GM18909 (cell line): ENCODE measurements at regions not wholly inside any gene's neighbourhood (a gene's known extent, or its start where the extent isn't known, plus 50 kb on each side); places are given as distances from the start of the nearest gene placed in this dataset.
"Not testable (repeated sequence)": the region's sequence is repeated elsewhere in the genome, so short reads cannot be mapped to it uniquely, and the experiment has no call there.

Experiments used
- ATAC-seq: cut with Tn5 transposase; IDR thresholded peaks from one replicate; pipeline ENCODE4 v1.9.1; 2021; ENCODE audit warnings: mild to moderate bottlenecking; ENCODE audit not compliant: unreplicated experiment, poor library complexity

DNA sequence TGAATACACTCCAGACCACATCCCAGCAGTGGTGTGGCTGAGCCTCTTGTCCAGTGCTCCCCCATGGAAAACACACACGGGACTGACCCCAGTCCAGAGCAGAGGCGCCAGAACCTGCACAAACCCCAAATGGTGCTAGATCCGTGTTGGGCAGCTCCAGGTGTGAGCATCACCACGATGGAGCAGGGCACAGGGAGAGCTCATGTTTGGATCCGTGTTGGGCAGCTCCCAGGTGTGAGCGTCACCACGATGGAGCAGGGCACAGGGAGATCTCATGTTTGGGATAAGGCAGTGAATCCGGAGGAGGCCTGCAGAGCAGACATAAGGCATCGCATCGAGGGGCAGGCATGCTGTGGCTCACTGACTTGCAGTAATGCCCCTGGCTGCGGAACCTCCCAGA is 460.0 kb upstream of the MYT1L start:
- no peak for ATAC-seq

DNA sequence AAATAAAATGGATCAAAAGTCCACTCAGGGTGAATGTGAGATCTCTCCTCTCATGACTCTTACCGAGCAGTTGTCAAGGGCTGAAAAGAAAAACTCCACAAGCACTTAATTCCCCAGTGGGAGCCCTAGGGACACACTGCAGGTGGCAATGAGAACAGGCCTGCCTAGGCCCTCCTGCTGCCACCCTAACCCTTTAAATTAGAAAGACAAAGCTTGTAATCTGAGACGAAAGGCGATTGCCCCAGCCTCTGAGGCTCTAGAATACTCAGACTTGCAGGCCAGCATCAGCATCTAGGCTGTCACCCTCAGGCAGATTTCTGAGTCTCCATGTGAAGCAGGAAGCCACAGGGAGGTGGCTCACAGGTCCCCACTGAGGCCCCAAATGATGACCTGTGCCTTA is 457.0 kb upstream of the MYT1L start:
- ATAC-seq, result no peak

DNA sequence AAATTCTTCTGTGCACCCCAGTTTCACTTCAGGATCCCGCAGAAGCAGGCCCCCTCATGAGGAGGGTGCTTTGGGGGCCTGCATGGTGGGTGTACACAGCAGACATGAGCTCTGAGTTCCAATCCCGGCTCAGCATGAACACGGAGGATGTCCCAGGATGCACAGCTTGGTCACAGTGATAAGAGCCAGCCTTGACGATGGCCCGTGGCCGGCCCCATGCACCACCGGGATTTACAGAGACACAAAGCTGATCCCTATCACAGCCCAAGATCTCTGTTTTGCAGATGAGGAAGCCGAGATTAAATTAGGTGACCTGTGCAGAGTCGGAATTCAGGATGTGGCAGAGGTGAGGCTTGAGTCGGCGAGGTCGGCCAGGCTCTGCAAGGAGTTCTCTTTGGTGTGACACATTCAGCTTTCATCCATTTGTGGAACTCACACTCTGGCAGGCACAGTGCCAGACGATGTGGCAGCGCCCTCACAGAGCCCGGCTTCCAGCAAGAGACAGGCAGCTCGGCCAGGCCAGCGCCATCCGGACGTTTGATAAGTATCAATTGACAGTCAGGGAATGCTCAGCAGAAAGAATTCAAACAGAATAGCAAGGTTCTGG is 456.3 kb upstream of the MYT1L start:
- ATAC-seq, result no peak

DNA sequence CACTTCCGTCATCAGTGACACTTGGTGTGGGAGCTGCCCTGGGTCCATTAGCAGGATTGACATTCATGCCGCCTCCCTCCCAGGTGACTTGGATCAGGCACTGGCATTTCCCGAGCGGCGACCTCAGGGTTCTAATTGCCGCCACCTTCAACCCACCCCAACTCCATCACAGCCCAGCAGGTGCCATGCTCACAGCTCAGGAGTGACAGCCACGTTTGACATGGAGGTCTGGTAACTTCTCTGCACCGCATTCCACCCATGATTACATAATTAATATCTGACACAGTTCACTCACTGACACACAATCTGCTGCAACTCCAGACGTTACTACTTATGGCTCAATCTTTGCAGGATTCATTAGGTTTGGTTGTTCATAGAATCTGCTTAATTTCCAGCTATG is 450.9 kb upstream of the MYT1L start:
- ATAC-seq, result no peak

DNA sequence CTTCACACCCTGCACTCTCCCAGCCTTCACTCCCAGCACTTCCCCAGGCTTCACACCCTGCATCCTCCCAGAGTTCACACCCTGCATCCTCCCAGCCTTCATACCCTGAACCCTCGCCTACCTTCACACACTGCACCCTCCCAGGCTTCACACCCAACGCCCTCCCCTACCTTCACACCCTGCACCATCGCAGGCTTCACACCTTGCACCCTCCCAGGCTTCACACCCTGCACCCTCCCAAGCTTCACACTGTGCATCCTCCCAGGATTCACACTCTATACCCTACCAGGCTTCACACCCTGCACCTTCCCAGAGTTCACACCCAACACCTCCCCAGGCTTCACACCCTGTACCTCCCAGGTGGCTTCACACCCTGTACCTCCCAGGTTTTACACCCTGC is 448.7 kb upstream of the MYT1L start:
- ATAC-seq, result no peak

DNA sequence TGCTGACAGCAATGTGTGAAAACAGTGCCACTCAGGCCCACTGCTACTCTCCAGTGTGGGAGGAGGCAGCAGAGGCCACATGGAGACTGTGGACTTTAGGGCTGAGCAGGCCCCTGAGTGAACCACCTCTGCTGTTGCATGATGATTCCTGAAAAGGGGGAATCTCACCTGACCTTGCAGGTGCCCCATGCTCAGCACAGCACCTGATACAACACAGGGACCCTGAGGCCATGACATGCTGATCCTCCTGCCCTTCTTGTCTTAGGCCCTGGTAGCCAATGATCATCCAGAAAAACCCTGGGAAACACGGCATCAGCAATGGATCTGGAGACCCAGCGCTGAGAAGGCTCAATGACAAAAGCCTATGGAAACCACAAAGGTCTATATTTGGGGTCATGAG is 446.8 kb upstream of the MYT1L start:
- ATAC-seq, result no peak

DNA sequence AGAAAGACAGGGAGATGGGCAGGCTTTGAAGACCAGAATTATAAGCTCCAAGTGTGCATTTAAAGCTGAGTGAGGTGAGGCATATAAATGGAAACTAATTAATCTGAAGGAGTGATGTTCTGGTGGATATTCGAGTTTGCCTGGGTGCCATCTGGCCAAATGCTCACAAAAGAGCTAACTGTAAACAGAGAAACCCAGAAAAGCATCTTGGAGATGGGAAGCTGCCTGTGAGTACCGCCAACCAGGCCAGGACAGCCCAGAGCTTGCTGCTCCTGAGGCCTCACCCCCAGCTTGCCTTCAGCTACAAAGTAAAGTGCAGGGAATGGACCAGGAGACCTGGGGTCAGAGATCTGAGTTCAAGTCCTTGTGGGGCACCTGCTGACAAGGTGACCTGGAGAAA is 446.1 kb upstream of the MYT1L start:
- no peak for ATAC-seq

DNA sequence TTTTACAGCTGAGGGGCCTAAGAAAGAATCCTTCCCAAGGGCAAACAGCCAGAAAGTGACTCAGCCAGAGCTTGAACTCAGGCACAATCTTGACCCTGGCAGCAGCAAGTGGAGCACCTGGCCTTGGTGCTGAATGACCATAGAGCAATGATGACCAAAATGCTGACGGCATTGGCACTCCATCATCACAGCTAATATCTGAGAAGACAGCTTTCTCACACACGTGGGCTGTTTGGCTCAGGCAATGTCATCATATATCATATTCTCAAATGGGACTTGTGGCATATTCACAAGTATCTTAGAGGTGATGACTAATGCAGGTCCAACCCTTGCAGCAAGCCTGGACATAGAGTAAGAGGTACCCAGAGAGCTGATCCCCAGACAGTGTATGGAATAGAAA is 443.9 kb upstream of the MYT1L start:
- ATAC-seq, result no peak

DNA sequence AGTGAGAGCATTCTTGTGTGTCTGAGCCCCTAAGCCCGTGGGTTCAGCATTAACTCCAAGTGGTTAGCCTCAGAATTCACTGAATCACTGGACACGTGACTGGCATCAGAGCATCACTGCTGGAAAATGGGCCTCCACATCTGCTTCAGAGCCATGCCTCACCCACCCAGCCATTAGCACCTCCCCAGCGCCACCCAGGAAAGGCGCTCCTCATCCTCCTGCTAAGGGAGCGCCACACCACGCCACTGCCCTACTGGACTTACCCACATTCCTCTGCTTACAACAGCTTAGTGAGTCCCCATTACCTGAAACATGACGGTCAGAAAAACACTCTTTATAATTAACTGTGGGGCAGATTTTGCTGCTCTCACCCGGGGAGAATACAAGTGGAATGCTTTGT is 442.6 kb upstream of the MYT1L start:
- ATAC-seq, result no peak

DNA sequence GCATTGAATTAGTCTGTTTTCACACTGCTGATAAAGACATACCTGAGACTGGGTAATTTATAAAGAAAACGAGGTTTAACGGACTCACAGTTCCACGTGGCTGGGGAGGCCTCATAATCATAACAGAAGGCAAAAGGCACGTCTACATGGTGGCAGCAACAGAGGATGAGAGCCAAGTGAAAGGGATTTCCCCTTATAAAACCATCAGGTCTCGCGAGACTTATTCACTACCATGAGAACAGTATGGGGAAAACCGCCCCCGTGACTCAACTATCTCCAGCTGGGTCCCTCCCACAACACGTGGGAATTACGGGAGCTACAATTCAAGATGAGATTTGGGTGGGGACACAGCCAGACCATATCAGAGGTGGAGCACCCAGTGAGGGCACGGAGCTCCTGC is 442.0 kb upstream of the MYT1L start:
- not testable (repeated sequence) for ATAC-seq

DNA sequence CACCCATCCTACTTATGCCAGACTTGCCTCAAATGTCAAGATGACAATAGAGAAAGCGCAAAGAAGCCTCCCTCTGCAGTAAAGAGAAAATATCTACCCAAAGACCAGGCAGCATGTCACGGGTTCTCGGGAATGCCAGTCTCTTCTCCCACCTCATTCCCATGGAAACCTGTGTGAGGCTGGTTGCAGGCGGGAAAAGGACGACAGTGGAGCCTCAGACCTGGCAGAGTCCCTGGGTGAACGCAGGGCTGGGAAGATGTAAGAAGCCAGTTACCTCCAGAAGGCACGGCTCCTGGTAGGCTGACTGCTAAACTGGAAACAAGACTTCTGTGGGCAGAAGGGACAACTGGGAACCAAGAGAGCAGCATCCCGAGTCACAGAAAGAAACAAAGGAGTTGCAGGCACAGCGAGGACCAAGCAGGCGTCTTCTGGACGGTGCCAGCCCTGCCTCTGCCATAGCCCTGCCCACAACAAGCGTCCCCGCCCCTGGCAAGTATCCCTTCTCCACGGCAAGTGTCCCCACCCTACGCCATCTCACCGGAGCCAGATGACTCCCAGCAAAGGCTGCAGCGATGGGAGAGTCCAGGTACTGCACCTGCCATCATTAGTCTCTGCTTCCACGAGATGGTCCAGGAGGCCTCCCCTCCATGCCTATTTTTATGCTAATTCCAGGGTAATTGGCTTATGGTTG is 440.8 kb upstream of the MYT1L start:
- no peak for ATAC-seq

DNA sequence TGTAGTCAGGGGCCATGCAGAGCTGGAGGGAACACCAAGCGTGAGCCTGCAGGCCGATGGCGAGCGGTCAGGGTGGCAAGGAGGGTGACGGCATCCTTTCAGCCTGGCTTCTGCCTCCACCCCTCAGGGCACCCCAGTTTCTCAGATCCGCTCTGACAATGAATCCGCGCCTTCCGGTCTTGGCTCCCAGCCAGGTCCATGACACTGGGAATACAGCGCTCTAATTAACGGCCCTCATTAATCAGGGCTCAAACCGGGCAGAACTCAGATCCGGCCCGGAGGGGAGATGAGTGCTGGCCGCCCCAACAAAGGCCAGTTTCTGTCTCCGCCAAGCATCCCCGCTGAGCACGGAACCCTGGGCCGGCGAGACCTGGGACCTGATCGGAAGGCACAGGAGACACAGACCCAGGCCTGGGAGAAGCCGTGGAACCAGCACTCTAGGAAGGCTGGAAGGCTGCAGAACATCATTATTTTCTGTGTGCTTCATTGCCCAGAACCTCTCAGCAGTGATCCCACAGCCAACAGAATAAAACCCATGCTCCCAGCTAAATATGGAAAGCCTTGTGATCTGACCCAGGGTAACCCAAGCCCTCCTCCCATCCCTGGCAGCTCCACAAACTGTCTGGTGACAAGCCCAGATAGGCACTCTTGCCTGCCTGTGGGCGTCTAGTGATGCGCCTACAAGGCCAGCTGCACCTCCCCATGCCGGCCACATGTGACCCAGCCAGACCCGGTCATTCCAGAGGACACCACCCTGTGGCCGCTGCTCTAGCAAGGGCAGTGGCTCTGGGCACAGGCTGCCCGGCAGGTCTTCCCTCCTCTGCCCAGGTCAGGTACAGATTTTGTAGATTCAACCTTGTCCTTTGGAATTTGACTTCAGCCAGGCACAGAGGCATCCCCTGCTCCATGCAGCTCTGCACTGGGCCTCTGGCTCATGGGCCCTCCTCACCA is 438.7 kb upstream of the MYT1L start:
- no peak for ATAC-seq

DNA sequence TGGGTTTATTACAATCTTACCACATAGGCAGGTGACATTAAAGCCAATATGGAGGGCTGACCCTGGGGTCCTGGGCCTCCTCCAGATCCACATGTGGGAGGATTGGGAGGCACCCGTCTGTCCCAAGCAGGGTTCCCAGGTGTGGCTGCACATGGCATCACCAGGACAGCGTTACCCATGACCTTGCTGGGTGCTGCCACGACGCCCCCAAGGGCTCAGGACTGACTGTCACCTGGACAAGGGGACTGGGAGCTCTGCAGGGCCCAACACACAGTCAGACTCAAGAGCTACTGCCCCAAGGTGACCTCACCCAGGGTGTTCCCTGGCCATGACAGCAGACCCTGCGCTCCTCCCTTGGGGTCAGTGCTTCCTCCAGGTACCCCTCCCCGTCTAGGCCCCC is 437.4 kb upstream of the MYT1L start:
- ATAC-seq, result no peak

DNA sequence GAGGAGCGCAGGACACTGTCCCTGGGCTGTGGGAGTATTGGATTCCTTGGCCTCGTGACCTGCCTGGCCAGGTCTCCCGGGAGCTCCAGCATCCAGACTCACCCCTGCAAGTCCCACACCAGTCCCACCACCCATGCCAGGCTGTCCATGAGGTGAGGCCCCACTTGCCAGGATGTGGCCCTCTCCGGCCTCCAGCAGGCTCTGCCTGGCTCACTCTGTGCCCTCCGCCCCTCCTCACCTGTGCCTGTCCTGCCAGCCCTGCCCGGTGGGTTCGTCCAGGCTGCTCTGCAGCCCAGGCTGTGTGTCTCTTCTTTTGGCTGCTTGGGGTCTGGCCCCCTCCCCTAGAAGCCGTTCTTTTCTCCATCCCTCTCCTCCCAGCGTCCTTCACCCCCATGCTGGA is 436.8 kb upstream of the MYT1L start:
- no peak for ATAC-seq

DNA sequence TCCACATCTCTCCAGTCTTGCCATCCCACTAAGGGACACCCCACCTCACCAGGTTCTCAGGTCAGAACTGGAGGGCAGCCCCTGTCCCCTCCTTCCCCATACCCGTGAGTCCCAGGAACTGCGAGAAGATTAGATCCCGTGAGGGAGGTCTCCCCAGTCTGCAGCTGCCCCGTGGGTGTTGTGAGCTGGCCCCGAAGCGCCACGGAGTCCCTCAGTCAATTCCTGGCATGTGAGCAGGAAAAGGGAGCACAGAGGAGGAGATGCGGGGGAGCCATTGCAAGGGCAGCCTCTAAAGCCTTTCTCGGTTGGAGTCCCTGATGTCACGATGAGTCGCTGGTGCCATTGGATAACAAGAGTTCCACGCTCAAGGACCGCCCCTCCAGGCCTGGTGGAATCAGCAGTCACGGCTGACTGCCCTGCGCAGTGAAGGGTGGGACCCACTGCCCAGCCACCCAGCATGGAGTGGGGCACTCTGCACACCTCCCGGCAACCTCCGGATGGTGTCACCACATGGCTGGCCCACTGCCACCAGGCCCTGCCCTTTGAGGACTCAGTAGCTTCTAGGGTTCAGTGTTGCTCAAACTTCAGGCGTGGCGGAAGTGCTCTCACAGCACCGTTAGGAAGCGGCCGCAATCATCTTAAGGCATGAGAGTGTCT is 434.9 kb upstream of the MYT1L start:
- ATAC-seq, result no peak

DNA sequence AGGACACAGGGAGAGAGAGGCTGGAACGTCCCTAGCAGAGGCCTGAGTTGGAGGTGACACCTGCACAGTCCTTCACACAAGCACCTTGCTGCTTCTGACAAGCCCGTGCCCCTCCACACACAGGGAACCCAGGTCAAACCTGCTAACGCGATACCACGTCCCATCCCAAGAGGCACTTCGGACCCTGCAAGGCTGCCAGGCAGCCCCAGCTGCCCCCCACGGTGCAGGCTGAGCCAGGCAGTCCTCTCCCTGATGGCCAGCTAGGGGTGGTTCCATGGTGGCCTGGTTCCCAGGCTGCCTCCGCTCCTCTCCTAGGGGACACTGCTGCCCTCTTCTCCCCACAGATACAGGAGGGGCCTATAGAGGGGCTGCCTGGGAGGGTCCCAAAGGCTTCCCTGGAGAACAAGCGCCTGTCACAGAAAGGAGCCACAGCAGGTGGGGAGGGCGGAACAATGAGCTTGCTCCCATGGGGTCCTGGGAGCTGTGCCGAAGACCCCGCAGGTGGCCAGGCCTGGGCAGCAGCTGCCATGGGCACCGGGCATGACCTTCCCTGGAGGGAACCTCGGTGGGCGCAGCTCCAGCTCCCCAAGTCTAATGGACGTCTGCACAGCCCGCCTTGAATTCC is 434.2 kb upstream of the MYT1L start:
- ATAC-seq, result no peak

DNA sequence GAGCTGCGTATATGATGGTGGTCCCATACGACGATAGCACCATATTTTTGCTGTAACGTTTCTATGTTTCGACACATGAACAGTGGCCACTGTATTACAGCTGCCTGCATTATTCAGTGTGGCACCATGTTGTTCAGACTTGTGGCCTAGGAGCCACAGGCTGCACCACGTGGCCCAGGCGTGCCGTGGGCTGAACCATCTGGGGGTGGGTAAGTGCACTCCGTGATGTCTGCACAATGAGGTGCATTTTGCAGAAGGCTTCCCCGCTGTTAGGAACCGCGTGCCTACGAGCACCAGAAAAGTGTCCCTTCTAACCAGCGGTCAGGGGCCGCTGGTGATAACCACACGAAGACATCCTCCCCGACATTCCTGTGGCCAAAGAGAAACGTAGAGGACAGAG is 433.7 kb upstream of the MYT1L start:
- ATAC-seq, result no peak

DNA sequence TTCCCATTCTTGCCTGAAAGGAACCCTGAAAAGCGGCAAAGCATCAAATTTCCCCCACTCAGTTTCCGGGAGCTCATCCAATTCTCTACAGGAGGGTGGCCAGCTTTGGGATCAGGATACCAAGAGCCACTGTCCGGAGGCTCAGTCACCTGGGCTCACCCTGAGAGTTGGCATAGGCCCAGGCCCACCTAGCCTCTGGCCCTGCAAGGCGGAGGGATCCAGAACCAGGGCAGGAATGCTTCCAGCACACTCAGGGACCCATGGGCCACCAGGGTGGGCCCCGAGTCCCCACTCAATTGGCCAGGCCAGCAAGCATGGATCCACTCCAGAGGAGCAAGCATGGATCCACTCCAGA is 432.9 kb upstream of the MYT1L start:
- ATAC-seq, result no peak

DNA sequence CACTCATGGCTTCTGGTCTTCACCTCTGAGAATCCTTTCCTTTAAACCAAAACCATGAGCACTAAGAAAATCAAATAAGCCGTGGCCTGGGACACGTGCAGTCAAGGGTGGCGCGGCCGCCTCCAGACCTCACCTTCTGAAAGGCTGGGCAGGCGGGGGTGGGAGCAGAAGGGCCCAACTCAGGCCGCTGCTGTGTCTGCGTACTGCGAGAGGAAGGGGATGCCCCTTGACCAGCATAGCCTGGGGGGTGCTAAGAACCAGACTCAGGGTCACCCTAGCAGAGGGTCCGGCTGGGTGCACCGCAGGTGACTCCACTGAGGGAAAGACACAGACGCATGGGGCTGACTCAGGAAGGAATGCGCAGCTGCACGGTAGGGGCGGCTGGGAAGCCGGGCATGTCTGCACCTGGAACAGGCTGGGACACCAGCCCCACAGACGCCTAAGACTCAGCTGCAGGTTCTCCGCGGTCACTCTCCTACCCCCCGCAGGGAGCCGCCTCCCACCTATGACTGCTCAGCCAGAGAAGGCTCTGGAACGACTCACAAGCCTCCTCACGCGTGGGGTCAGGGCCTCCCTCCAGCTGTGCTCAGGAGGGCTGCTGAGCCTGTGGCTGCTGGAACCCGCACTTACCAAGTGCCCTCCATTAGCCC is 432.4 kb upstream of the MYT1L start:
- no peak for ATAC-seq

DNA sequence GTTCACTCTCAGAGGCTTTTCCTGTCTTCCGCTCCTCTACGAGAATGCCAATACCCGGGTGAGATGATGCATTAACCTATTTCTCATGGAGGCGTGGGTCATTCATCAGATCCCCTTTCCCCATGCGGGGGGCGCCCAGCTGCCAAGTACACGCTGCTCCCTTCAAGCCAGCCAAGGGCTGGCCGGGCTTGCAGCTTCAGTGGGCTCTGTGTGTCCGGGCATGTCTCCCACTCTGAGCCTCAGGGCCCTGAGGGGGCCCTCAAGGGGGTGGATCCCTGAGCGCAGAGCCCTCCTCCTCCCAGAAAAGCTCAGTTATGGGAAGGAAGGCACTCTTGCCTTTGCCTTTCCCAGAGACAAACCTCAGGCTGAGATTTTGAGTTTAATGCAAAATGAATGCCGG is 431.8 kb upstream of the MYT1L start:
- ATAC-seq, result no peak
